ENCODE measurements at regions not wholly inside any gene's neighbourhood (a gene's known extent, or its start where the extent isn't known, plus 50 kb on each side); places are given as distances from the start of the nearest gene placed in this dataset.

DNA sequence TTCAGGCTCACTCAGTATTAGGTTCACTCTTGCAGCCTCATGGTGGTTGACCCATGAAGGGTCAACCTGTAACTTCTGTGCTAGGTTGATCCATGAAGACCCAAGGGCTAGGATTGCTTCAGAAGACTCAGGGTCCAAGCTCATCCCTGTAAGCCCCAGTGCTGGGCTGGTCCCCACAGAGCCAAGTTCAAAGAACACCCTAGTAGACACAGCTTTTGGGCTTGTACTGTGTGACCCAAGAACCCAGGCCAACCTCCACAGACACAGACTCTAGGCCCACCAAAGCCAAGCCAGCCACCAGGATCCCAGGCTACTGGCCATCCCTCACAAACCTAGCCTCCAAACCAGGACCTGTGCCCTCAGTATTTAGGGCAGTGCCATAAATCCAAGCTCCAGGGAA lies 1020.6 kb downstream of the SLC16A7 start (continued):
- TF ChIP-seq ATF6 (CRISPR knock-in tag; IDR thresholded peaks at IDR 0.05) (no peak), EMX1 (CRISPR knock-in tag; IDR thresholded peaks at IDR 0.05) (no peak), RELA (CRISPR knock-in tag; IDR thresholded peaks at IDR 0.05; ENCODE audit: borderline replicate concordance) (no peak)
- TF ChIP-seq, protein P1, sequence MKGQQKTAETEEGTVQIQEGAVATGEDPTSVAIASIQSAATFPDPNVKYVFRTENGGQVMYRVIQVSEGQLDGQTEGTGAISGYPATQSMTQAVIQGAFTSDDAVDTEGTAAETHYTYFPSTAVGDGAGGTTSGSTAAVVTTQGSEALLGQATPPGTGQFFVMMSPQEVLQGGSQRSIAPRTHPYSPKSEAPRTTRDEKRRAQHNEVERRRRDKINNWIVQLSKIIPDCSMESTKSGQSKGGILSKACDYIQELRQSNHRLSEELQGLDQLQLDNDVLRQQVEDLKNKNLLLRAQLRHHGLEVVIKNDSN (CRISPR knock-in tag; IDR thresholded peaks at IDR 0.05) = no peak

- Mint-ChIP-seq H3K4me3 (no peak overlapping the region), H3K4me1 (no peaks in the 10 kb centered on the region), H3K27ac (no peak overlapping the region), H3K9me3 (peaks cover 24% of the 10 kb centered on the region), H3K27me3 (ENCODE audit: low read depth) (no peaks in the 10 kb centered on the region), H3K36me3 (no peaks in the 10 kb centered on the region)
- POLR2A ChIA-PET = no interaction called here
- DNase-seq (ENCODE audit: low spot score) = no peak
- TF ChIP-seq, protein P2, sequence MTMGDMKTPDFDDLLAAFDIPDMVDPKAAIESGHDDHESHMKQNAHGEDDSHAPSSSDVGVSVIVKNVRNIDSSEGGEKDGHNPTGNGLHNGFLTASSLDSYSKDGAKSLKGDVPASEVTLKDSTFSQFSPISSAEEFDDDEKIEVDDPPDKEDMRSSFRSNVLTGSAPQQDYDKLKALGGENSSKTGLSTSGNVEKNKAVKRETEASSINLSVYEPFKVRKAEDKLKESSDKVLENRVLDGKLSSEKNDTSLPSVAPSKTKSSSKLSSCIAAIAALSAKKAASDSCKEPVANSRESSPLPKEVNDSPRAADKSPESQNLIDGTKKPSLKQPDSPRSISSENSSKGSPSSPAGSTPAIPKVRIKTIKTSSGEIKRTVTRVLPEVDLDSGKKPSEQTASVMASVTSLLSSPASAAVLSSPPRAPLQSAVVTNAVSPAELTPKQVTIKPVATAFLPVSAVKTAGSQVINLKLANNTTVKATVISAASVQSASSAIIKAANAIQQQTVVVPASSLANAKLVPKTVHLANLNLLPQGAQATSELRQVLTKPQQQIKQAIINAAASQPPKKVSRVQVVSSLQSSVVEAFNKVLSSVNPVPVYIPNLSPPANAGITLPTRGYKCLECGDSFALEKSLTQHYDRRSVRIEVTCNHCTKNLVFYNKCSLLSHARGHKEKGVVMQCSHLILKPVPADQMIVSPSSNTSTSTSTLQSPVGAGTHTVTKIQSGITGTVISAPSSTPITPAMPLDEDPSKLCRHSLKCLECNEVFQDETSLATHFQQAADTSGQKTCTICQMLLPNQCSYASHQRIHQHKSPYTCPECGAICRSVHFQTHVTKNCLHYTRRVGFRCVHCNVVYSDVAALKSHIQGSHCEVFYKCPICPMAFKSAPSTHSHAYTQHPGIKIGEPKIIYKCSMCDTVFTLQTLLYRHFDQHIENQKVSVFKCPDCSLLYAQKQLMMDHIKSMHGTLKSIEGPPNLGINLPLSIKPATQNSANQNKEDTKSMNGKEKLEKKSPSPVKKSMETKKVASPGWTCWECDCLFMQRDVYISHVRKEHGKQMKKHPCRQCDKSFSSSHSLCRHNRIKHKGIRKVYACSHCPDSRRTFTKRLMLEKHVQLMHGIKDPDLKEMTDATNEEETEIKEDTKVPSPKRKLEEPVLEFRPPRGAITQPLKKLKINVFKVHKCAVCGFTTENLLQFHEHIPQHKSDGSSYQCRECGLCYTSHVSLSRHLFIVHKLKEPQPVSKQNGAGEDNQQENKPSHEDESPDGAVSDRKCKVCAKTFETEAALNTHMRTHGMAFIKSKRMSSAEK (CRISPR knock-in tag; IDR thresholded peaks at IDR 0.05; ENCODE audit: borderline replicate concordance) = no peak
- TF ChIP-seq RORB (CRISPR knock-in tag; IDR thresholded peaks at IDR 0.05) = no peak
- no peak for TF ChIP-seq ZNF425 (CRISPR knock-in tag; conservative IDR thresholded peaks at IDR 0.05)
- TF ChIP-seq TCF7 (CRISPR knock-in tag; IDR thresholded peaks at IDR 0.05; ENCODE audit: low read depth) = no peak
- TF ChIP-seq ETV6 (CRISPR knock-in tag; IDR thresholded peaks at IDR 0.05) = no peak
- TF ChIP-seq MAX (CRISPR knock-in tag; IDR thresholded peaks at IDR 0.05) = no peak
- TF ChIP-seq, protein P3, sequence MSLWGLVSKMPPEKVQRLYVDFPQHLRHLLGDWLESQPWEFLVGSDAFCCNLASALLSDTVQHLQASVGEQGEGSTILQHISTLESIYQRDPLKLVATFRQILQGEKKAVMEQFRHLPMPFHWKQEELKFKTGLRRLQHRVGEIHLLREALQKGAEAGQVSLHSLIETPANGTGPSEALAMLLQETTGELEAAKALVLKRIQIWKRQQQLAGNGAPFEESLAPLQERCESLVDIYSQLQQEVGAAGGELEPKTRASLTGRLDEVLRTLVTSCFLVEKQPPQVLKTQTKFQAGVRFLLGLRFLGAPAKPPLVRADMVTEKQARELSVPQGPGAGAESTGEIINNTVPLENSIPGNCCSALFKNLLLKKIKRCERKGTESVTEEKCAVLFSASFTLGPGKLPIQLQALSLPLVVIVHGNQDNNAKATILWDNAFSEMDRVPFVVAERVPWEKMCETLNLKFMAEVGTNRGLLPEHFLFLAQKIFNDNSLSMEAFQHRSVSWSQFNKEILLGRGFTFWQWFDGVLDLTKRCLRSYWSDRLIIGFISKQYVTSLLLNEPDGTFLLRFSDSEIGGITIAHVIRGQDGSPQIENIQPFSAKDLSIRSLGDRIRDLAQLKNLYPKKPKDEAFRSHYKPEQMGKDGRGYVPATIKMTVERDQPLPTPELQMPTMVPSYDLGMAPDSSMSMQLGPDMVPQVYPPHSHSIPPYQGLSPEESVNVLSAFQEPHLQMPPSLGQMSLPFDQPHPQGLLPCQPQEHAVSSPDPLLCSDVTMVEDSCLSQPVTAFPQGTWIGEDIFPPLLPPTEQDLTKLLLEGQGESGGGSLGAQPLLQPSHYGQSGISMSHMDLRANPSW (CRISPR knock-in tag; conservative IDR thresholded peaks at IDR 0.05; ENCODE audit: low read depth) = no peak
- TF ChIP-seq NFE2L1 (CRISPR knock-in tag; IDR thresholded peaks at IDR 0.05) = no peak
- ATAC-seq = no peak
- CTCF ChIA-PET = no interaction called here
Measured at GRCh38 chr12:60630796-60631195, 1035.0 kb downstream of the SLC16A7 start.
